Loucy (cell line): ENCODE measurements at regions not wholly inside any gene's neighbourhood (a gene's known extent, or its start where the extent isn't known, plus 50 kb on each side); places are given as distances from the start of the nearest gene placed in this dataset.

Experiments used
- CTCF ChIP-seq: fragments of 200-600 bp; sonication (generic); conservative IDR thresholded peaks from 2 replicates; pipeline ENCODE4 v1.5.1; 2014; ENCODE audit warnings: mild to moderate bottlenecking, antibody characterized with exemption, low read length
- EZH2phosphoT487 ChIP-seq: fragments of 200-600 bp; IDR thresholded peaks from 2 replicates; pipeline ENCODE4 v1.6.1; 2018; ENCODE audit warnings: antibody characterized with exemption, mild to moderate bottlenecking, moderate library complexity, borderline replicate concordance

GRCh38 chr5:67405755-67406154, 209.2 kb upstream of the CD180 start:
- TF ChIP-seq CTCF = no peak
- no peak for TF ChIP-seq EZH2phosphoT487
